Neural progenitor cell (in vitro differentiated cells): ENCODE measurements at regions not wholly inside any gene's neighbourhood (a gene's known extent, or its start where the extent isn't known, plus 50 kb on each side); places are given as distances from the start of the nearest gene placed in this dataset.

Source experiments
- DNase-seq: peaks from one replicate; pipeline ENCODE4 v3.0.0-alpha.2; 2016; ENCODE audit warnings: low spot score
- H2AFZ ChIP-seq: fragments of 200-600 bp; sonication (generic); replicated peaks from 2 replicates; pipeline ENCODE4 v1.6.1; 2016; ENCODE audit warnings: antibody characterized with exemption
- H3F3A ChIP-seq: fragments of 200-600 bp; sonication (generic); 2 replicates; pipeline ENCODE4 v1.6.1; 2016; ENCODE audit warnings: antibody characterized with exemption, low read depth
- H3K27ac ChIP-seq: fragments of 200-600 bp; sonication (generic); 2 replicates; pipeline ENCODE4 v1.5.1; 2016; ENCODE audit warnings: mild to moderate bottlenecking
- H3K27me3 ChIP-seq: fragments of 200-600 bp; sonication (generic); 2 replicates; pipeline ENCODE4 v1.6.1; 2016; ENCODE audit warnings: mild to moderate bottlenecking, moderate library complexity
- H3K36me3 ChIP-seq: fragments of 200-600 bp; sonication (generic); 2 replicates; pipeline ENCODE4 v1.5.1; 2016
- H3K4me1 ChIP-seq: fragments of 200-600 bp; sonication (generic); 2 replicates; pipeline ENCODE4 v1.6.1; 2016; ENCODE audit warnings: mixed run types
- H3K4me2 ChIP-seq: fragments of 200-600 bp; sonication (generic); 2 replicates; pipeline ENCODE4 v1.6.1; 2016
- H3K4me3 ChIP-seq: fragments of 200-600 bp; sonication (generic); 2 replicates; pipeline ENCODE4 v1.5.1; 2016
- H3K79me2 ChIP-seq: fragments of 200-600 bp; sonication (generic); 2 replicates; pipeline ENCODE4 v1.6.1; 2016; ENCODE audit warnings: low read depth
- H3K9ac ChIP-seq: fragments of 200-600 bp; sonication (generic); 2 replicates; pipeline ENCODE4 v1.6.1; 2016
- H3K9me3 ChIP-seq: fragments of 200-600 bp; sonication (generic); 2 replicates; pipeline ENCODE4 v1.5.1; 2016; ENCODE audit warnings: low read depth
- H4K20me1 ChIP-seq: fragments of 200-600 bp; sonication (generic); 2 replicates; pipeline ENCODE4 v1.6.1; 2016; ENCODE audit warnings: low read depth
- H3K27ac Mint-ChIP-seq: 3 replicates; pipeline ENCODE4 v1.8.0; 2021; ENCODE audit warnings: mixed read lengths
- H3K27me3 Mint-ChIP-seq: 2 replicates; pipeline ENCODE4 v1.8.0; 2022; ENCODE audit warnings: low read depth, mild to moderate bottlenecking, inconsistent platforms, moderate library complexity, mixed read lengths; ENCODE audit not compliant: insufficient read depth
- H3K36me3 Mint-ChIP-seq: 3 replicates; pipeline ENCODE4 v1.8.0; 2021; ENCODE audit warnings: mixed read lengths
- H3K4me1 Mint-ChIP-seq: 3 replicates; pipeline ENCODE4 v1.8.0; 2021; ENCODE audit warnings: mixed read lengths
- H3K4me3 Mint-ChIP-seq: 3 replicates; pipeline ENCODE4 v1.8.0; 2021; ENCODE audit warnings: mild to moderate bottlenecking, moderate library complexity, mixed read lengths
- H3K9me3 Mint-ChIP-seq: 3 replicates; pipeline ENCODE4 v1.8.0; 2020; ENCODE audit warnings: mixed read lengths
- EZH2 ChIP-seq: fragments of 200-600 bp; sonication (generic); IDR thresholded peaks from 2 replicates; pipeline ENCODE4 v1.6.1; 2017; ENCODE audit warnings: antibody characterized with exemption, mild to moderate bottlenecking, moderate library complexity
- EZH2phosphoT487 ChIP-seq: fragments of 200-600 bp; sonication (generic); IDR thresholded peaks from 2 replicates; pipeline ENCODE4 v1.6.1; 2017; ENCODE audit warnings: antibody characterized with exemption
- TF ChIP-seq, protein P1 (sequence below): fragments of 200-600 bp; sonication (generic); IDR thresholded peaks from 2 replicates; pipeline ENCODE4 v1.5.1; 2017; ENCODE audit warnings: antibody characterized with exemption, mild to moderate bottlenecking

DNA sequence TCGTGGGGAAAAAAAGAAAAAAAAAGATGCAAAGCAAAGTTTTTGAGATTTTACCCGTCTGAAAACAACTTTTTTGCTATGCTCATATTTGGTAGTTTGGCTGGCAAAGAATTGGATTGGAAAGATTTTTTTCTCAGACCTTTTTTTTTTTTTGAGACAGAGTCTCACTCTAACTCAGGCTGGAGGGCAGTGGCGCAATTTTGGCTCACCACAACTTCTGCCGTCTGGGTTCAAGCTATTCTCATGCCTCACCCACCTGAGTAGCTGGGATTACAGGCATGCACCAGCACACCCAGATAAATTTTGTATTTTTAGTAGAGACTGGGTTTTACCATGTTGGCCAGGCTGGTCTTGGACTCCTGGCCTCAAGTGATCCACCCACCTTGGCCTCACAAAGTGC is 56.3 kb upstream of the TANC1 start:
- Mint-ChIP-seq H3K4me1 (no peaks in the 10 kb centered on the region), H3K27ac (no peak overlapping the region), H3K36me3 (no peaks in the 10 kb centered on the region), H3K9me3 (no peaks in the 10 kb centered on the region), H3K4me3 (no peak overlapping the region), H3K27me3 (peaks cover 4% of the 10 kb centered on the region)
- no peak overlapping the region for H3K4me3 ChIP-seq
- H3K79me2 ChIP-seq, result no peaks in the 10 kb centered on the region
- TF ChIP-seq EZH2phosphoT487, result no peak
- TF ChIP-seq, protein P1, sequence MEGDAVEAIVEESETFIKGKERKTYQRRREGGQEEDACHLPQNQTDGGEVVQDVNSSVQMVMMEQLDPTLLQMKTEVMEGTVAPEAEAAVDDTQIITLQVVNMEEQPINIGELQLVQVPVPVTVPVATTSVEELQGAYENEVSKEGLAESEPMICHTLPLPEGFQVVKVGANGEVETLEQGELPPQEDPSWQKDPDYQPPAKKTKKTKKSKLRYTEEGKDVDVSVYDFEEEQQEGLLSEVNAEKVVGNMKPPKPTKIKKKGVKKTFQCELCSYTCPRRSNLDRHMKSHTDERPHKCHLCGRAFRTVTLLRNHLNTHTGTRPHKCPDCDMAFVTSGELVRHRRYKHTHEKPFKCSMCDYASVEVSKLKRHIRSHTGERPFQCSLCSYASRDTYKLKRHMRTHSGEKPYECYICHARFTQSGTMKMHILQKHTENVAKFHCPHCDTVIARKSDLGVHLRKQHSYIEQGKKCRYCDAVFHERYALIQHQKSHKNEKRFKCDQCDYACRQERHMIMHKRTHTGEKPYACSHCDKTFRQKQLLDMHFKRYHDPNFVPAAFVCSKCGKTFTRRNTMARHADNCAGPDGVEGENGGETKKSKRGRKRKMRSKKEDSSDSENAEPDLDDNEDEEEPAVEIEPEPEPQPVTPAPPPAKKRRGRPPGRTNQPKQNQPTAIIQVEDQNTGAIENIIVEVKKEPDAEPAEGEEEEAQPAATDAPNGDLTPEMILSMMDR, result no peak
- no peak for TF ChIP-seq EZH2
- no peak for DNase-seq
- H3K9ac ChIP-seq, result no peak overlapping the region
- no peaks in the 10 kb centered on the region for H4K20me1 ChIP-seq
- H3K4me2 ChIP-seq, result no peak overlapping the region
- peaks cover 17% of the 10 kb centered on the region for H3F3A ChIP-seq
- no peaks in the 10 kb centered on the region for H3K9me3 ChIP-seq
- H2AFZ ChIP-seq, result no peak overlapping the region
- H3K27me3 ChIP-seq, result no peaks in the 10 kb centered on the region
- H3K27ac ChIP-seq, result no peak overlapping the region
- H3K4me1 ChIP-seq, result no peaks in the 10 kb centered on the region
- no peaks in the 10 kb centered on the region for H3K36me3 ChIP-seq

DNA sequence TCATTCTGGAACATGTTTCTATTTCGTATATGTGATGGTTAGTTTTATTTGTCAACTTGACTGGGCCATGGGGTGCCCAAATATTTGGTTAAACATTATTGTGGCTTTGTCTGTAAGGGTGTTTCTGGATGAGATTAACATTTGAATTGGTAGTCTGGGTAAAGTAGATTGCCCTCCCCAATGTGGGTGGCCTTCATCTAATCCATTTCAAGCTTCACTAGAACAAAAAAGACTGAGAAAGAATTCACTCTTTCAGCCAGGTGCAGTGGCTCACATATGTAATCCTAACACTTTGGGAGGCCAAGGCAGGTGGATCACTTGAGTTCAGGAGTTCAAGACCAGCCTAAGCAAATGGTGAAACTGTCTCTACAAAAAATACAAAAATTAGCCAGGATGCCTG is 55.7 kb upstream of the TANC1 start:
- TF ChIP-seq, protein P1, result no peak
- no peak for TF ChIP-seq EZH2
- TF ChIP-seq EZH2phosphoT487, result no peak
- Histone ChIP-seq H3K4me3 (no peak overlapping the region), H3K36me3 (no peaks in the 10 kb centered on the region), H3K4me2 (no peak overlapping the region), H3K27me3 (no peaks in the 10 kb centered on the region), H3F3A (peaks cover 17% of the 10 kb centered on the region), H3K4me1 (no peaks in the 10 kb centered on the region), H3K27ac (no peak overlapping the region), H3K9ac (no peak overlapping the region), H2AFZ (no peak overlapping the region), H4K20me1 (no peaks in the 10 kb centered on the region), H3K79me2 (no peaks in the 10 kb centered on the region), H3K9me3 (no peaks in the 10 kb centered on the region)
- Mint-ChIP-seq H3K27me3 (peaks cover 4% of the 10 kb centered on the region), H3K9me3 (no peaks in the 10 kb centered on the region), H3K4me3 (no peak overlapping the region), H3K4me1 (no peaks in the 10 kb centered on the region), H3K36me3 (no peaks in the 10 kb centered on the region), H3K27ac (no peak overlapping the region)
- DNase-seq, result peak; percentile 24

DNA sequence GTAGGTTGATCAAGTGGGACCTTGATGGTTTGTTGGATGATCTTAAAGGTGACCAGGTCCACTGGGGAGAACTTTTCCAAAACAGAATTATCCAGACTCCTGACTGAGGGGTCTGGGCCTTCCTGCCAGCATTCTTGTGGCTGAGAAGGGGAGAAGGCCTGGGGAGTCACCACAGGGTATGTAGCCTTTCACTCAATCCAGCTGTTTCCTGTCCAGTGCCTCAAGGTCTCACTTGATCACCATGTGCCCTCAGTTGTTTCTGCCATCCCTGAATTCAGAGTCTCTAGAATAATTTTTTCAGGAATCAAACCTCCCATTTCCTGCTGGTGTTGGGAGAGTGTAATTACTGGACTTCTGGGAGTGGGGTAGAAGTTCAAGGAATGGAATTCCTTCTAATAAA is 54.4 kb upstream of the TANC1 start:
- no peak overlapping the region for H2AFZ ChIP-seq
- no peaks in the 10 kb centered on the region for H3K27me3 ChIP-seq
- no peaks in the 10 kb centered on the region for H4K20me1 ChIP-seq
- Mint-ChIP-seq H3K27me3 (peaks cover 4% of the 10 kb centered on the region), H3K36me3 (no peaks in the 10 kb centered on the region), H3K4me3 (no peak overlapping the region), H3K9me3 (no peaks in the 10 kb centered on the region), H3K4me1 (no peaks in the 10 kb centered on the region), H3K27ac (no peak overlapping the region)
- no peak overlapping the region for H3K4me3 ChIP-seq
- peaks cover 17% of the 10 kb centered on the region for H3F3A ChIP-seq
- H3K4me1 ChIP-seq, result no peaks in the 10 kb centered on the region
- no peak for DNase-seq
- H3K79me2 ChIP-seq, result no peaks in the 10 kb centered on the region
- no peak overlapping the region for H3K27ac ChIP-seq
- no peak overlapping the region for H3K4me2 ChIP-seq
- H3K36me3 ChIP-seq, result no peaks in the 10 kb centered on the region
- H3K9ac ChIP-seq, result no peak overlapping the region
- no peaks in the 10 kb centered on the region for H3K9me3 ChIP-seq
- TF ChIP-seq EZH2 (no peak), EZH2phosphoT487 (no peak)
- TF ChIP-seq, protein P1, result no peak

DNA sequence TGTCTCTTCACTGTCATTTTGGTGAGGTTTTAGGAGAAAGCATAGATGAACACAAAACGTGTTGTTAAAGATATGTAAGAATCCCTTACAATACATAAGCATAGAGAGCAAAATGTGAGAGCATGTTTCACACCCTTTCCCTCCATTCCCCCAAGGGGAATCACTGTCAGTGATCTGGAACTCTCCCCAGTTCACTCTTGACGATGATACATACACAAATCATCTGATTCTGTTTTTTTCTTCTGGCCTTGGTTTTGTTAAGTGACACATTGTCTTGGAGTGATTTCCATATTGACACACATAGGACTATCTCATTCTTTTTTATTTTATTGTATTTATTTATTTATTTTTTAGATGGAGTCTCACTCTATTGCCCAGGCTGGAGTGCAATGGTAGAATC is 53.7 kb upstream of the TANC1 start:
- Histone ChIP-seq H3K9ac (no peak overlapping the region), H3F3A (peaks cover 17% of the 10 kb centered on the region), H4K20me1 (no peaks in the 10 kb centered on the region), H3K4me3 (no peak overlapping the region), H3K36me3 (no peaks in the 10 kb centered on the region), H3K4me2 (no peak overlapping the region), H3K9me3 (no peaks in the 10 kb centered on the region), H3K79me2 (no peaks in the 10 kb centered on the region), H3K27ac (no peak overlapping the region), H2AFZ (no peak overlapping the region), H3K4me1 (no peaks in the 10 kb centered on the region), H3K27me3 (no peaks in the 10 kb centered on the region)
- Mint-ChIP-seq H3K9me3 (no peaks in the 10 kb centered on the region), H3K27ac (no peak overlapping the region), H3K4me3 (no peak overlapping the region), H3K36me3 (no peaks in the 10 kb centered on the region), H3K4me1 (no peaks in the 10 kb centered on the region), H3K27me3 (peaks cover 4% of the 10 kb centered on the region)
- TF ChIP-seq EZH2 (no peak), EZH2phosphoT487 (no peak)
- TF ChIP-seq, protein P1, result no peak
- no peak for DNase-seq
